Neural cell (in vitro differentiated cells): ENCODE measurements at regions not wholly inside any gene's neighbourhood (a gene's known extent, or its start where the extent isn't known, plus 50 kb on each side); places are given as distances from the start of the nearest gene placed in this dataset.

Experiments used
- H2AFZ ChIP-seq: fragments of 200-600, 300-800 bp; sonication (generic), shearing (Covaris generic); 2 replicates; pipeline ENCODE4 v1.6.0; 2014; ENCODE audit warnings: low read depth, mild to moderate bottlenecking, antibody characterized with exemption, low read length, moderate library complexity
- H3F3A ChIP-seq: fragments of 200-600 bp; shearing (Covaris generic); 2 replicates; pipeline ENCODE4 v1.6.1; 2016; ENCODE audit warnings: mild to moderate bottlenecking, moderate library complexity, mixed read lengths, antibody characterized with exemption, low read length; ENCODE audit not compliant: insufficient read depth, poor library complexity, severe bottlenecking
- H3K27ac ChIP-seq: fragments of 200-600, 300-800 bp; sonication (generic), shearing (Covaris generic); 2 replicates; pipeline ENCODE4 v1.5.1; 2014; ENCODE audit warnings: mild to moderate bottlenecking, low read length, moderate library complexity
- H3K27me3 ChIP-seq: fragments of 300-800, 200-600 bp; sonication (generic), shearing (Covaris generic); 2 replicates; pipeline ENCODE4 v1.6.0; 2014; ENCODE audit warnings: mild to moderate bottlenecking, low read depth, low read length, moderate library complexity; ENCODE audit not compliant: insufficient read depth
- H3K36me3 ChIP-seq: fragments of 300-800, 200-600 bp; sonication (generic), shearing (Covaris generic); 2 replicates; pipeline ENCODE4 v1.5.1; 2014; ENCODE audit warnings: mild to moderate bottlenecking, antibody characterized with exemption, low read length, moderate library complexity; ENCODE audit not compliant: insufficient read depth
- H3K4me2 ChIP-seq: fragments of 300-800, 200-600 bp; sonication (generic), shearing (Covaris generic); 2 replicates; pipeline ENCODE4 v1.6.0; 2014; ENCODE audit warnings: mild to moderate bottlenecking, low read length
- H3K4me3 ChIP-seq: fragments of 300-800, 200-600 bp; sonication (generic), shearing (Covaris generic); 2 replicates; pipeline ENCODE4 v1.5.1; 2014; ENCODE audit warnings: mild to moderate bottlenecking, low read length, moderate library complexity
- H3K79me2 ChIP-seq: fragments of 200-600 bp; shearing (Covaris generic); replicated peaks from 2 replicates; pipeline ENCODE4 v1.6.0; 2014; ENCODE audit warnings: mild to moderate bottlenecking, low read length, moderate library complexity; ENCODE audit not compliant: insufficient read depth
- H3K9ac ChIP-seq: fragments of 300-800, 200-600 bp; sonication (generic), shearing (Covaris generic); 2 replicates; pipeline ENCODE4 v1.6.1; 2016; ENCODE audit warnings: mild to moderate bottlenecking, low read length, mixed read lengths
- H3K9me2 ChIP-seq: fragments of 200-600 bp; shearing (Covaris generic); 2 replicates; pipeline ENCODE4 v1.6.1; 2016; ENCODE audit warnings: mild to moderate bottlenecking, low read length, mixed read lengths; ENCODE audit not compliant: insufficient read depth
- H3K9me3 ChIP-seq: fragments of 200-600, 300-800 bp; sonication (generic), shearing (Covaris generic); 2 replicates; pipeline ENCODE4 v1.6.1; 2016; ENCODE audit warnings: mild to moderate bottlenecking, mixed run types, low read length, moderate library complexity, mixed read lengths
- H4K20me1 ChIP-seq: fragments of 200-600 bp; shearing (Covaris generic); 2 replicates; pipeline ENCODE4 v1.6.1; 2016; ENCODE audit warnings: mild to moderate bottlenecking, mixed run types; ENCODE audit not compliant: insufficient read depth
- EP300 ChIP-seq: fragments of 450-650 bp; conservative IDR thresholded peaks from 2 replicates; pipeline ENCODE4 v1.6.1; 2014; ENCODE audit warnings: antibody characterized with exemption, mild to moderate bottlenecking, moderate library complexity; ENCODE audit not compliant: poor library complexity, severe bottlenecking
- EZH2 ChIP-seq: fragments of 200-600, 300-800 bp; shearing (Covaris generic), sonication (generic); IDR thresholded peaks from 2 replicates; pipeline ENCODE4 v1.6.1; 2014; ENCODE audit warnings: antibody characterized with exemption, low read length, borderline replicate concordance, mild to moderate bottlenecking; ENCODE audit not compliant: insufficient read depth, poor library complexity, severe bottlenecking
- MXI1 ChIP-seq: fragments of 450-650 bp; conservative IDR thresholded peaks from 2 replicates; pipeline ENCODE4 v1.6.1; 2014; ENCODE audit warnings: antibody characterized with exemption, mild to moderate bottlenecking; ENCODE audit not compliant: poor library complexity, severe bottlenecking
- POLR2AphosphoS5 ChIP-seq: IDR thresholded peaks from 2 replicates; pipeline ENCODE4 v1.6.1; 2012
- RAD21 ChIP-seq: fragments of 450-650 bp; conservative IDR thresholded peaks from 2 replicates; pipeline ENCODE4 v1.6.1; 2014; ENCODE audit warnings: antibody characterized with exemption, mild to moderate bottlenecking, moderate library complexity
- SMC3 ChIP-seq: fragments of 450-650 bp; conservative IDR thresholded peaks from 2 replicates; pipeline ENCODE4 v1.6.1; 2014; ENCODE audit warnings: antibody characterized with exemption, mild to moderate bottlenecking, moderate library complexity; ENCODE audit not compliant: poor library complexity
- TAF1 ChIP-seq: IDR thresholded peaks from 2 replicates; pipeline ENCODE4 v1.6.1; 2012; ENCODE audit warnings: low read depth
- TF ChIP-seq, protein P1 (sequence below): fragments of 450-650 bp; IDR thresholded peaks from 2 replicates; pipeline ENCODE4 v1.5.1; 2014; ENCODE audit warnings: antibody characterized with exemption, mild to moderate bottlenecking, moderate library complexity; ENCODE audit not compliant: poor library complexity, severe bottlenecking
- TF ChIP-seq, protein P2 (sequence below): IDR thresholded peaks from 2 replicates; pipeline ENCODE4 v1.6.1; 2012; ENCODE audit warnings: borderline replicate concordance

DNA sequence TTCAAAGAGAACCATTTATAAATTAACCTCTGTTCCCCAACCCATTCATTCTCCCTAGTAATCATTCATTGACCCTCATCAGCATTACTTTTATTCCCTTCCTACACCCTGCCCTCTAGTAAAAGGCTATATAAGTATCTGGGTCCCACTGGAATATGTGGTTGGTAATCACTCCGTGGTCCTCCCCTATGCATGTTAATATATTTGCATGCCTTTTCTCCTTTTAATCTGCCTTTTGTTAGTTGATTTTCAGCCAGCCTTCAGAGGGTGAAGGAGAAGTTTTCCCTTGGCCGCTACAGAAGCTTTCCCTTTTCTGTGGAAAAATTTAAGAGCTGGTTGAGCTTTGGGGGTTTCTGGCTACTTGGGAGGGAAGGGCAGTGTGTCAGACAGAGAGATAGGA, 585.6 kb downstream of the UTRN start:
- no peaks in the 10 kb centered on the region for H3K36me3 ChIP-seq
- H3K27ac ChIP-seq = no peak overlapping the region
- H2AFZ ChIP-seq = no peak overlapping the region
- H3K9me3 ChIP-seq = no peaks in the 10 kb centered on the region
- H3K9ac ChIP-seq = no peak overlapping the region
- H3K4me3 ChIP-seq = no peak overlapping the region
- H3K79me2 ChIP-seq = no peaks in the 10 kb centered on the region
- TF ChIP-seq, protein P1, sequence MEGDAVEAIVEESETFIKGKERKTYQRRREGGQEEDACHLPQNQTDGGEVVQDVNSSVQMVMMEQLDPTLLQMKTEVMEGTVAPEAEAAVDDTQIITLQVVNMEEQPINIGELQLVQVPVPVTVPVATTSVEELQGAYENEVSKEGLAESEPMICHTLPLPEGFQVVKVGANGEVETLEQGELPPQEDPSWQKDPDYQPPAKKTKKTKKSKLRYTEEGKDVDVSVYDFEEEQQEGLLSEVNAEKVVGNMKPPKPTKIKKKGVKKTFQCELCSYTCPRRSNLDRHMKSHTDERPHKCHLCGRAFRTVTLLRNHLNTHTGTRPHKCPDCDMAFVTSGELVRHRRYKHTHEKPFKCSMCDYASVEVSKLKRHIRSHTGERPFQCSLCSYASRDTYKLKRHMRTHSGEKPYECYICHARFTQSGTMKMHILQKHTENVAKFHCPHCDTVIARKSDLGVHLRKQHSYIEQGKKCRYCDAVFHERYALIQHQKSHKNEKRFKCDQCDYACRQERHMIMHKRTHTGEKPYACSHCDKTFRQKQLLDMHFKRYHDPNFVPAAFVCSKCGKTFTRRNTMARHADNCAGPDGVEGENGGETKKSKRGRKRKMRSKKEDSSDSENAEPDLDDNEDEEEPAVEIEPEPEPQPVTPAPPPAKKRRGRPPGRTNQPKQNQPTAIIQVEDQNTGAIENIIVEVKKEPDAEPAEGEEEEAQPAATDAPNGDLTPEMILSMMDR = no peak
- TF ChIP-seq POLR2AphosphoS5 (no peak), EZH2 (no peak), MXI1 (no peak), SMC3 (no peak), TAF1 (no peak), RAD21 (no peak), EP300 (no peak)
- TF ChIP-seq, protein P2, sequence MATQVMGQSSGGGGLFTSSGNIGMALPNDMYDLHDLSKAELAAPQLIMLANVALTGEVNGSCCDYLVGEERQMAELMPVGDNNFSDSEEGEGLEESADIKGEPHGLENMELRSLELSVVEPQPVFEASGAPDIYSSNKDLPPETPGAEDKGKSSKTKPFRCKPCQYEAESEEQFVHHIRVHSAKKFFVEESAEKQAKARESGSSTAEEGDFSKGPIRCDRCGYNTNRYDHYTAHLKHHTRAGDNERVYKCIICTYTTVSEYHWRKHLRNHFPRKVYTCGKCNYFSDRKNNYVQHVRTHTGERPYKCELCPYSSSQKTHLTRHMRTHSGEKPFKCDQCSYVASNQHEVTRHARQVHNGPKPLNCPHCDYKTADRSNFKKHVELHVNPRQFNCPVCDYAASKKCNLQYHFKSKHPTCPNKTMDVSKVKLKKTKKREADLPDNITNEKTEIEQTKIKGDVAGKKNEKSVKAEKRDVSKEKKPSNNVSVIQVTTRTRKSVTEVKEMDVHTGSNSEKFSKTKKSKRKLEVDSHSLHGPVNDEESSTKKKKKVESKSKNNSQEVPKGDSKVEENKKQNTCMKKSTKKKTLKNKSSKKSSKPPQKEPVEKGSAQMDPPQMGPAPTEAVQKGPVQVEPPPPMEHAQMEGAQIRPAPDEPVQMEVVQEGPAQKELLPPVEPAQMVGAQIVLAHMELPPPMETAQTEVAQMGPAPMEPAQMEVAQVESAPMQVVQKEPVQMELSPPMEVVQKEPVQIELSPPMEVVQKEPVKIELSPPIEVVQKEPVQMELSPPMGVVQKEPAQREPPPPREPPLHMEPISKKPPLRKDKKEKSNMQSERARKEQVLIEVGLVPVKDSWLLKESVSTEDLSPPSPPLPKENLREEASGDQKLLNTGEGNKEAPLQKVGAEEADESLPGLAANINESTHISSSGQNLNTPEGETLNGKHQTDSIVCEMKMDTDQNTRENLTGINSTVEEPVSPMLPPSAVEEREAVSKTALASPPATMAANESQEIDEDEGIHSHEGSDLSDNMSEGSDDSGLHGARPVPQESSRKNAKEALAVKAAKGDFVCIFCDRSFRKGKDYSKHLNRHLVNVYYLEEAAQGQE = no peak
- H3K4me2 ChIP-seq = no peak overlapping the region
- no peaks in the 10 kb centered on the region for H3K9me2 ChIP-seq
- no peaks in the 10 kb centered on the region for H3F3A ChIP-seq
- no peaks in the 10 kb centered on the region for H3K27me3 ChIP-seq
- no peaks in the 10 kb centered on the region for H4K20me1 ChIP-seq

DNA sequence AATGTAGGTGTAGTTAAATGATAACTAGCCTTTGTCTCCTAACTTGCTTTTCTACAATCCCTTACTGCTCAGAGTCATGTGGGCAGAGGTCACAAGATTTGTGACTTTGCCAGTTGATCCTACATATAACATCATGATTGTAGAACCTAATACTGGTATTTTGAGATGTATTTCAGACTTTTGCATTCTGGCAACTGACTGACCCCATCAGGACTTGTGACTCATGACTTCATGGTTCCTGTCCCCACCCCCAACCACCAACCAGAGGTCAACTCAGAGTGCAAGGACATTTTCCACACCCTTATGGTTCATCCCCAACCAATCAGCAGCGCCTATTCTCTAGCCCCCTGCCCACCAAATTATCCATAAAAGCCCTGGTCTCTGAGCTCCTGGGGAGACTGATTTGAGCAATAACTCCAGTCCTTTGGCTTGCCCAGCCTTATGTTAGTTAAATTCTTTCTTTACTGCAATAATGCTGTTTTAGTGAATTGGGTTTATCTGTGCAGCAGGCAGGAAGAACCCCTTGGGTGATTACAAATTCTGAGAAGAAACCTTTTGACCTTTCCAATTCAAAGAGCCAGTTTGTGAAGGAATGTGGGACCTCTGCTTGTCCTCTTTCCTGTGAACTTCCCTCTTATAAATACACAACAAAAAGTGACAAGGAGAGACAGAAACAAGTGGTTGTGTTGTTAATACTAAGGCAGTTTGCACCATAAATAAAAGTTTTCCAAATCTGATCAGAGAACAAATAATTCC, 588.7 kb downstream of the UTRN start:
- no peaks in the 10 kb centered on the region for H3K36me3 ChIP-seq

More for the DNA sequence above, 588.7 kb downstream of the UTRN start:
- TF ChIP-seq POLR2AphosphoS5 (no peak), TAF1 (no peak), MXI1 (no peak), EP300 (no peak), EZH2 (no peak), SMC3 (no peak), RAD21 (no peak)
- TF ChIP-seq, protein P2 = no peak
- TF ChIP-seq, protein P1 = no peak
- Histone ChIP-seq H3K4me2 (no peak overlapping the region), H3K27me3 (no peaks in the 10 kb centered on the region), H3F3A (no peaks in the 10 kb centered on the region), H4K20me1 (no peaks in the 10 kb centered on the region), H3K27ac (no peak overlapping the region), H3K9ac (no peak overlapping the region), H3K4me3 (no peak overlapping the region), H3K9me3 (no peaks in the 10 kb centered on the region), H3K79me2 (no peaks in the 10 kb centered on the region), H2AFZ (no peak overlapping the region), H3K9me2 (no peaks in the 10 kb centered on the region)
